Lower leg skin (tissue), 3 donors: ENCODE measurements at regions not wholly inside any gene's neighbourhood (a gene's known extent, or its start where the extent isn't known, plus 50 kb on each side); places are given as distances from the start of the nearest gene placed in this dataset.

Experiments used
- POLR2A ChIP-seq, 2 donors: fragments of 450-650 bp; IDR thresholded peaks; one replicate each; pipeline ENCODE4 v1.6.1; 2016 to 2017; ENCODE audit warnings: antibody characterized with exemption in 2 of 2, mild to moderate bottlenecking in 1 of 2, moderate library complexity in 1 of 2
- TF ChIP-seq, protein P1 (sequence below), 3 donors: fragments of 450-650 bp; IDR thresholded peaks; one replicate each; pipeline ENCODE4 v1.5.1; 2016; ENCODE audit warnings: antibody characterized with exemption in 3 of 3, mild to moderate bottlenecking in 3 of 3, moderate library complexity in 2 of 3

DNA sequence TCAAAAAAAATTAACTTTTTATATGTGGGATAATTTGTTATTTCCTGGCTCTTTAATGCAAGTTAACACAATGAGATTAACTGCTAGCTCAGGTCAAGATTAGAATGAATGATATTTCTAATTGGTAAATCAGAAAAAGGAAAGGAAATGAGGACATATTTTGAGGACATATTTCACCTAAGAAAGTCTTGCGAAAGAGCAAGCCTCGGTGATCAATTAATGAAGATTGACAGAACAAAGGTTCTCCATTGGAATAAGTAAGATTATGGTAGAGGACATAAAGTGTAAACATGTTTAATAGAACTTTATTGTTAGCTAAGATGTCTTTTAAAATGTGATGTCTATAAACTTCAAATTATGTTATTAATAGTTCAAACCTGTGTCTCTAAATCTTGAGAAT, 1617.8 kb downstream of the KCNT2 start:
- TF ChIP-seq, protein P1, sequence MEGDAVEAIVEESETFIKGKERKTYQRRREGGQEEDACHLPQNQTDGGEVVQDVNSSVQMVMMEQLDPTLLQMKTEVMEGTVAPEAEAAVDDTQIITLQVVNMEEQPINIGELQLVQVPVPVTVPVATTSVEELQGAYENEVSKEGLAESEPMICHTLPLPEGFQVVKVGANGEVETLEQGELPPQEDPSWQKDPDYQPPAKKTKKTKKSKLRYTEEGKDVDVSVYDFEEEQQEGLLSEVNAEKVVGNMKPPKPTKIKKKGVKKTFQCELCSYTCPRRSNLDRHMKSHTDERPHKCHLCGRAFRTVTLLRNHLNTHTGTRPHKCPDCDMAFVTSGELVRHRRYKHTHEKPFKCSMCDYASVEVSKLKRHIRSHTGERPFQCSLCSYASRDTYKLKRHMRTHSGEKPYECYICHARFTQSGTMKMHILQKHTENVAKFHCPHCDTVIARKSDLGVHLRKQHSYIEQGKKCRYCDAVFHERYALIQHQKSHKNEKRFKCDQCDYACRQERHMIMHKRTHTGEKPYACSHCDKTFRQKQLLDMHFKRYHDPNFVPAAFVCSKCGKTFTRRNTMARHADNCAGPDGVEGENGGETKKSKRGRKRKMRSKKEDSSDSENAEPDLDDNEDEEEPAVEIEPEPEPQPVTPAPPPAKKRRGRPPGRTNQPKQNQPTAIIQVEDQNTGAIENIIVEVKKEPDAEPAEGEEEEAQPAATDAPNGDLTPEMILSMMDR (IDR thresholded peaks at IDR 0.05) = no peak
- TF ChIP-seq POLR2A (IDR thresholded peaks at IDR 0.05) = no peak
